H9 (cell line): ENCODE measurements at regions not wholly inside any gene's neighbourhood (a gene's known extent, or its start where the extent isn't known, plus 50 kb on each side); places are given as distances from the start of the nearest gene placed in this dataset.

Experiments used
- DNase-seq: peaks from one replicate; pipeline ENCODE4 v3.0.0-alpha.2; 2017
- H2AFZ ChIP-seq: one replicate; pipeline ENCODE4 v1.6.1; 2013; ENCODE audit warnings: mild to moderate bottlenecking, low read length, control low read depth, moderate library complexity
- H2AK5ac ChIP-seq: 2 replicates; pipeline ENCODE4 v1.6.1; 2013; ENCODE audit warnings: low read length, control low read depth, mixed read lengths; ENCODE audit not compliant: insufficient read length
- H2BK120ac ChIP-seq: one replicate; pipeline ENCODE4 v1.6.1; 2013; ENCODE audit warnings: low read depth, mild to moderate bottlenecking, low read length, control low read depth, inconsistent platforms; ENCODE audit not compliant: poor library complexity, severe bottlenecking
- H2BK12ac ChIP-seq: 2 replicates; pipeline ENCODE4 v1.6.1; 2013; ENCODE audit warnings: low read length, control low read depth, mixed read lengths, low read depth; ENCODE audit not compliant: insufficient read length
- H2BK15ac ChIP-seq: 2 replicates; pipeline ENCODE4 v1.6.1; 2013; ENCODE audit warnings: low read depth, low read length, control low read depth
- H2BK20ac ChIP-seq: one replicate; pipeline ENCODE4 v1.6.1; 2013; ENCODE audit warnings: low read depth, mild to moderate bottlenecking, low read length, control low read depth, inconsistent platforms; ENCODE audit not compliant: poor library complexity, severe bottlenecking
- H2BK5ac ChIP-seq: 2 replicates; pipeline ENCODE4 v1.6.1; 2013; ENCODE audit warnings: low read length, control low read depth, mixed read lengths; ENCODE audit not compliant: insufficient read length
- H3K14ac ChIP-seq: 2 replicates; pipeline ENCODE4 v1.6.1; 2013; ENCODE audit warnings: low read length, control low read depth; ENCODE audit not compliant: insufficient read depth
- H3K18ac ChIP-seq: 2 replicates; pipeline ENCODE4 v1.6.1; 2013; ENCODE audit warnings: low read depth, mild to moderate bottlenecking, mixed read lengths, low read length, control low read depth; ENCODE audit not compliant: insufficient read length
- H3K23ac ChIP-seq: 2 replicates; pipeline ENCODE4 v1.6.1; 2013; ENCODE audit warnings: low read length, control low read depth, mixed read lengths, low read depth; ENCODE audit not compliant: insufficient read length
- H3K23me2 ChIP-seq: 2 replicates; pipeline ENCODE4 v1.6.1; 2013; ENCODE audit warnings: low read depth, mild to moderate bottlenecking, mixed read lengths, low read length, control low read depth; ENCODE audit not compliant: insufficient read length, poor library complexity, severe bottlenecking
- H3K27ac ChIP-seq: 2 replicates; pipeline ENCODE4 v1.5.1; 2013; ENCODE audit warnings: low read length, control low read depth, mixed read lengths, low read depth; ENCODE audit not compliant: insufficient read length
- H3K27me3 ChIP-seq: 2 replicates; pipeline ENCODE4 v1.6.1; 2013; ENCODE audit warnings: low read length, control low read depth, inconsistent platforms; ENCODE audit not compliant: insufficient read depth
- H3K4ac ChIP-seq: 2 replicates; pipeline ENCODE4 v1.6.1; 2013; ENCODE audit warnings: low read depth, mild to moderate bottlenecking, control low read depth, inconsistent platforms, low read length, moderate library complexity
- H3K4me1 ChIP-seq: 2 replicates; pipeline ENCODE4 v1.6.1; 2013; ENCODE audit warnings: low read length, control low read depth, inconsistent platforms; ENCODE audit not compliant: insufficient read depth
- H3K4me2 ChIP-seq: 2 replicates; pipeline ENCODE4 v1.6.1; 2013; ENCODE audit warnings: low read length, control low read depth, mixed read lengths; ENCODE audit not compliant: insufficient read length, insufficient read depth
- H3K56ac ChIP-seq: 2 replicates; pipeline ENCODE4 v1.6.1; 2013; ENCODE audit warnings: low read depth, mild to moderate bottlenecking, mixed read lengths, low read length, control low read depth; ENCODE audit not compliant: insufficient read length
- H3K79me1 ChIP-seq: 2 replicates; pipeline ENCODE4 v1.6.1; 2013; ENCODE audit warnings: low read depth, mild to moderate bottlenecking, moderate library complexity, low read length, control low read depth, inconsistent platforms; ENCODE audit not compliant: insufficient read depth, poor library complexity, severe bottlenecking
- H3K79me2 ChIP-seq: 2 replicates; pipeline ENCODE4 v1.6.1; 2013; ENCODE audit warnings: low read length, control low read depth, inconsistent platforms; ENCODE audit not compliant: insufficient read depth
- H3K9ac ChIP-seq: 2 replicates; pipeline ENCODE4 v1.6.1; 2013; ENCODE audit warnings: low read length, control low read depth, mixed read lengths; ENCODE audit not compliant: insufficient read length; ENCODE audit errors: extremely low read depth
- H3K9me3 ChIP-seq: one replicate; pipeline ENCODE4 v1.6.1; 2013; ENCODE audit warnings: low read depth, low read length, inconsistent platforms; ENCODE audit not compliant: control insufficient read depth
- H3T11ph ChIP-seq: one replicate; pipeline ENCODE4 v1.6.1; 2013; ENCODE audit warnings: mild to moderate bottlenecking, low read length, control low read depth, inconsistent platforms
- H4K20me1 ChIP-seq: one replicate; pipeline ENCODE4 v1.6.1; 2013; ENCODE audit not compliant: control insufficient read depth, insufficient read length, insufficient read depth
- H4K5ac ChIP-seq: 2 replicates; pipeline ENCODE4 v1.6.1; 2013; ENCODE audit warnings: low read depth, mild to moderate bottlenecking, mixed read lengths, low read length, control low read depth; ENCODE audit not compliant: insufficient read length
- H4K8ac ChIP-seq: replicated peaks from 2 replicates; pipeline ENCODE4 v1.6.1; 2013; ENCODE audit warnings: low read length, control low read depth, mixed read lengths, low read depth; ENCODE audit not compliant: insufficient read length
- H4K91ac ChIP-seq: 2 replicates; pipeline ENCODE4 v1.6.1; 2013; ENCODE audit warnings: low read depth, mild to moderate bottlenecking, moderate library complexity, mixed read lengths, low read length, control low read depth; ENCODE audit not compliant: insufficient read length
- H3K27ac Mint-ChIP-seq, 3 experiments: 2 replicates in 2 of 3; 3 replicates in 1 of 3; pipeline ENCODE4 v1.8.0; 2020 to 2021; ENCODE audit warnings: mixed read lengths in 3 of 3, mild to moderate bottlenecking in 1 of 3, moderate library complexity in 1 of 3
- H3K27me3 Mint-ChIP-seq: 2 replicates; pipeline ENCODE4 v1.8.0; 2021; ENCODE audit warnings: low read depth, mild to moderate bottlenecking, moderate library complexity, mixed read lengths
- H3K36me3 Mint-ChIP-seq, 3 experiments: 2 replicates in 2 of 3; 3 replicates in 1 of 3; pipeline ENCODE4 v1.8.0; 2020 to 2021; ENCODE audit warnings: low read depth in 3 of 3, mixed read lengths in 3 of 3; ENCODE audit not compliant: insufficient read depth in 1 of 3
- H3K4me1 Mint-ChIP-seq, 2 experiments: 2 replicates each; pipeline ENCODE4 v1.8.0; 2020; ENCODE audit warnings: mixed read lengths in 2 of 2
- H3K4me3 Mint-ChIP-seq, 2 experiments: 2 replicates in 1 of 2; 3 replicates in 1 of 2; pipeline ENCODE4 v1.8.0; 2020 to 2021; ENCODE audit warnings: mild to moderate bottlenecking in 2 of 2, mixed read lengths in 2 of 2, moderate library complexity in 1 of 2
- H3K9me3 Mint-ChIP-seq, 2 experiments: 2 replicates in 1 of 2; 3 replicates in 1 of 2; pipeline ENCODE4 v1.8.0; 2020; ENCODE audit warnings: mild to moderate bottlenecking in 2 of 2, mixed read lengths in 2 of 2, moderate library complexity in 1 of 2
- CTCF ChIP-seq: fragments of 200-600 bp; sonication (generic); conservative IDR thresholded peaks from 3 replicates; pipeline ENCODE4 v1.8.0; 2021; ENCODE audit warnings: antibody characterized with exemption, mild to moderate bottlenecking
- WGBS: extraction: QIAGEN DNeasy Blood & Tissue Kit; methylation state at CpG from one replicate; pipeline ENCODE4 v1.1.7; 2013; ENCODE audit warnings: missing lambda C conversion rate, low lambda C conversion rate, mixed read lengths; ENCODE audit not compliant: insufficient read length; ENCODE audit errors: extremely low coverage; 5-methylcytosine and 5-hydroxymethylcytosine counted together

- Histone ChIP-seq H3K79me2 (no peaks in the 10 kb centered on the region; the same call in 1 of the 2 replicates), H2BK12ac (no peak overlapping the region), H2BK5ac (no peak overlapping the region), H4K20me1 (no peaks in the 10 kb centered on the region), H3T11ph (no peak overlapping the region), H3K23ac (no peak overlapping the region), H3K56ac (no peak overlapping the region), H3K18ac (no peak overlapping the region), H3K9ac (no peak overlapping the region), H3K4me1 (no peaks in the 10 kb centered on the region), H4K8ac (no peak overlapping the region), H2BK120ac (no peak overlapping the region), H3K9me3 (no peaks in the 10 kb centered on the region), H3K14ac (no peak overlapping the region), H4K5ac (no peak overlapping the region), H2BK20ac (no peak overlapping the region), H4K91ac (no peak overlapping the region), H2BK15ac (no peak overlapping the region), H3K79me1 (no peaks in the 10 kb centered on the region), H3K27ac (no peak overlapping the region), H2AK5ac (no peak overlapping the region), H2AFZ (no peak overlapping the region), H3K4ac (no peak overlapping the region), H3K27me3 (no peaks in the 10 kb centered on the region), H3K4me2 (no peak overlapping the region), H3K23me2 (no peaks in the 10 kb centered on the region)
- no peak overlapping the region for H3K4me3 Mint-ChIP-seq
- no peak for TF ChIP-seq CTCF
- no peaks in the 10 kb centered on the region for H3K4me1 Mint-ChIP-seq
- no CpG with 5 or more reads among the region's 1 CpG for whole genome bisulfite sequencing
- peaks cover 0 to 3% (median 0%) of the 10 kb centered on the region in 3 experiments; a peak in 1 of 7 replicates for H3K36me3 Mint-ChIP-seq
- H3K27me3 Mint-ChIP-seq, result no peaks in the 10 kb centered on the region
- DNase-seq, result no peak
- H3K9me3 Mint-ChIP-seq, result peaks cover 0 to 5% of the 10 kb centered on the region in 2 experiments; a peak in 3 of 5 replicates
- no peak overlapping the region for H3K27ac Mint-ChIP-seq
Observed at GRCh38 chr4:22052076-22052475, 103.5 kb upstream of the KCNIP4 start.
